Heart left ventricle (tissue), 13 donors: ENCODE measurements at regions not wholly inside any gene's neighbourhood (a gene's known extent, or its start where the extent isn't known, plus 50 kb on each side); places are given as distances from the start of the nearest gene placed in this dataset.

ENCODE experiments used
- POLR2A ChIP-seq, 2 donors: fragments of 450-650 bp; IDR thresholded peaks; one replicate each; pipeline ENCODE4 v1.6.1; 2017; ENCODE audit warnings: antibody characterized with exemption in 2 of 2, mild to moderate bottlenecking in 2 of 2, moderate library complexity in 2 of 2
- TF ChIP-seq, protein P1 (sequence below), 12 donors: fragments of 200-600 bp; sonication (generic) in 4 of 12; IDR thresholded peaks; one replicate each; pipeline versions ENCODE4 v1.5.0 to v1.8.0; 2018 to 2022; ENCODE audit warnings: antibody characterized with exemption in 12 of 12, mild to moderate bottlenecking in 5 of 12
- donor health status: ischemic (EF 13 %, LVEDD 7.1; RV severe dilation, severe dysfunction).
- donor health status: DM: no; HTN: yes; CAD: no.
- donor health status: DM: no; HTN: no; CAD: no.
- donor health status: ischemic (EF 25% LVEDD 6.9; RV normal size, moderate dysfunction).
- donor health status: ischemic (EF 25% LVEDD 5.7; RV mildly dilated, moderate dysfunction).
- donor health status: ischemic (EF 35%, LVEDD 5.7; RV mildly dilated, moderate dysfunction).
- donor health status: nonischemic (EF 11% LVEDD 7.7; RV severe dilation, severe dysfunction).
- donor health status: DM: yes; HTN: yes; CAD: no.
- donor health status: PGD.
- donor health status: ischemic (EF 29% LVEDD 5.4; RV normal size, mild dysfunction).
- donor health status: nonischemic (EF 23%, LVEDD 6.1; RV moderate dilation, normal function).

DNA sequence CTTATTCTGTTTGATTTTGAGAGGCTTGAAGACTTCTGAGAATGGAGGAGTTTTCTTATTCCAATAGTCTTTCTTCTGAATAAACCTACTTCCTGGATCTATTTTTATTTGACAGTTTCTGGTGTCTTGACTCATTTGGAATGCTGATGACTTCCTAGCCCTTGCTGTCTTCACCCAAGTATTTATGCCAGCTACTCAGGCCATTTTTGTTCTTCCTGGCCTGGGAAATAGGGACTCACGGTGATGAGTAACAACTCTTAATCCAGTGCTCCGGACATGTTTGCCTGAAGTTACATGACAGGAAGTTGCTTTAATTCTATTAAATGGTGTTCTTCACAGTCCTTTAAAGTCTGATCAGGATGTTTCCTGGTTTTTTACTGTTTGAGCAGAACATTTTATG lies 272.1 kb upstream of the EYS start:
- TF ChIP-seq, protein P1, sequence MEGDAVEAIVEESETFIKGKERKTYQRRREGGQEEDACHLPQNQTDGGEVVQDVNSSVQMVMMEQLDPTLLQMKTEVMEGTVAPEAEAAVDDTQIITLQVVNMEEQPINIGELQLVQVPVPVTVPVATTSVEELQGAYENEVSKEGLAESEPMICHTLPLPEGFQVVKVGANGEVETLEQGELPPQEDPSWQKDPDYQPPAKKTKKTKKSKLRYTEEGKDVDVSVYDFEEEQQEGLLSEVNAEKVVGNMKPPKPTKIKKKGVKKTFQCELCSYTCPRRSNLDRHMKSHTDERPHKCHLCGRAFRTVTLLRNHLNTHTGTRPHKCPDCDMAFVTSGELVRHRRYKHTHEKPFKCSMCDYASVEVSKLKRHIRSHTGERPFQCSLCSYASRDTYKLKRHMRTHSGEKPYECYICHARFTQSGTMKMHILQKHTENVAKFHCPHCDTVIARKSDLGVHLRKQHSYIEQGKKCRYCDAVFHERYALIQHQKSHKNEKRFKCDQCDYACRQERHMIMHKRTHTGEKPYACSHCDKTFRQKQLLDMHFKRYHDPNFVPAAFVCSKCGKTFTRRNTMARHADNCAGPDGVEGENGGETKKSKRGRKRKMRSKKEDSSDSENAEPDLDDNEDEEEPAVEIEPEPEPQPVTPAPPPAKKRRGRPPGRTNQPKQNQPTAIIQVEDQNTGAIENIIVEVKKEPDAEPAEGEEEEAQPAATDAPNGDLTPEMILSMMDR (IDR thresholded peaks at IDR 0.05), result no peak
- no peak for TF ChIP-seq POLR2A (IDR thresholded peaks at IDR 0.05)
